ENCODE measurements at regions not wholly inside any gene's neighbourhood (a gene's known extent, or its start where the extent isn't known, plus 50 kb on each side); places are given as distances from the start of the nearest gene placed in this dataset.

DNA sequence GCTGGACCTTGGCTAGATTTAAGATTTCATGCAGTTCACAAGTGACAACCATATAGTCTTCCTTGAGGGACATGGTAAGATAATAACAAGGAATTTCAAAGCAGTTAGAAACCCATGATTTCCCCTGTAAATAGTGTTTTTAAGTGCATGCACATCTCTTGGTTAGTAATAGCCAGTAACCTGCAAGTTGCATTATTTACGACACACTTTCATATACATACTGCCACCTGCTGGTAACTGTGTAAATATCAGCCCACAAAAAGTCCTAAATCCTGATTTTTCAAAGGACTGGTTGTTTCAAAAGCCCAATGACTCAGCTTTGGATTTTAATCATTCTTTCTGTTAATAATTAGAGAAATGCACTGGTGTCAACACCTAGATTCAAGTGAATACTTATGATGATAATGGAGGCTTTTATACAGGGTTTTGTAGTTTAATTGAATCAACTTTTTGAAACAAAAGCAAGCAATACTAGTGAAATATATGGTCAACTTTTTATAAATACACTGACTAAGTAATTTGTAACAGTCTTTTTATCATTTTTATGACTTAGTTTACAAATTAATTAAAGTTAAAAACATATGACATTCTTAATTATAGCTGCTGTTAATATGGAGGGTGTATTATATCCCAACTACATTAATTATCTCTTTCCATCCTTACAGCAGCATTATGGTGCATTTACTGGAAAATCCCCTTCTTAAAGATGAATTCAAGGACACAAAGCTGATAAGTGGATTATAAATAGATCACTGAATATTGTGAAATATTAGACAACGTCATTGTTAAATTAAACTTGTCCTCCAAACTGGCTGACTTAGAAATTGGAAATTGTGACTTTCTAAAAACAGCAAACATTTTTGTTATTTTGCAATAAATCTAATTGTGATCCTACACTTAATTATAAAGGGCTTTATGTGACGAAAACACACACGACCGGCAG, 367.7 kb upstream of the SEMA3D start:
- TF ChIP-seq POLR2A (IDR thresholded peaks at IDR 0.05; ENCODE audit: extremely low read depth, insufficient read length) = no peak
- TF ChIP-seq, protein P1, sequence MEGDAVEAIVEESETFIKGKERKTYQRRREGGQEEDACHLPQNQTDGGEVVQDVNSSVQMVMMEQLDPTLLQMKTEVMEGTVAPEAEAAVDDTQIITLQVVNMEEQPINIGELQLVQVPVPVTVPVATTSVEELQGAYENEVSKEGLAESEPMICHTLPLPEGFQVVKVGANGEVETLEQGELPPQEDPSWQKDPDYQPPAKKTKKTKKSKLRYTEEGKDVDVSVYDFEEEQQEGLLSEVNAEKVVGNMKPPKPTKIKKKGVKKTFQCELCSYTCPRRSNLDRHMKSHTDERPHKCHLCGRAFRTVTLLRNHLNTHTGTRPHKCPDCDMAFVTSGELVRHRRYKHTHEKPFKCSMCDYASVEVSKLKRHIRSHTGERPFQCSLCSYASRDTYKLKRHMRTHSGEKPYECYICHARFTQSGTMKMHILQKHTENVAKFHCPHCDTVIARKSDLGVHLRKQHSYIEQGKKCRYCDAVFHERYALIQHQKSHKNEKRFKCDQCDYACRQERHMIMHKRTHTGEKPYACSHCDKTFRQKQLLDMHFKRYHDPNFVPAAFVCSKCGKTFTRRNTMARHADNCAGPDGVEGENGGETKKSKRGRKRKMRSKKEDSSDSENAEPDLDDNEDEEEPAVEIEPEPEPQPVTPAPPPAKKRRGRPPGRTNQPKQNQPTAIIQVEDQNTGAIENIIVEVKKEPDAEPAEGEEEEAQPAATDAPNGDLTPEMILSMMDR (IDR thresholded peaks at IDR 0.05; ENCODE audit: low read depth, low read length) = peak; percentile 62

Data from NB4 (cell line).